HEK293 (cell line): ENCODE measurements at regions not wholly inside any gene's neighbourhood (a gene's known extent, or its start where the extent isn't known, plus 50 kb on each side); places are given as distances from the start of the nearest gene placed in this dataset.

Experiments
- CTCF ChIA-PET: fragments of 350-600 bp; formaldehyde crosslinking; extraction: SDS; loops from one replicate; lab custom pipeline; 2021; ENCODE audit warnings: antibody characterized with exemption; lab: Yijun Ruan, JAX
- POLR2A ChIA-PET: fragments of 300-600 bp; formaldehyde crosslinking; extraction: SDS; loops from one replicate; lab custom pipeline; 2020; ENCODE audit warnings: antibody characterized with exemption, inconsistent platforms; lab: Yijun Ruan, JAX
- H3K27ac ChIP-seq: fragments of 200-500 bp; sonication (Bioruptor generic); 2 replicates; pipeline ENCODE4 v1.5.1; 2014; ENCODE audit warnings: low read depth, low read length, control low read depth, inconsistent platforms; ENCODE audit errors: extremely low read depth
- H3K36me3 ChIP-seq, 2 experiments: fragments of 200-500 bp in 1 of 2; sonication (Bioruptor generic) in 1 of 2; 1 replicate in 1 of 2; 2 replicates in 1 of 2; pipeline ENCODE4 v1.5.1; 2014 to 2017; ENCODE audit warnings: inconsistent platforms in 2 of 2, low read length in 2 of 2; ENCODE audit not compliant: control insufficient read depth in 2 of 2, insufficient read depth in 1 of 2
- H3K4me1 ChIP-seq: fragments of 200-500 bp; sonication (Bioruptor generic); 2 replicates; pipeline ENCODE4 v1.5.1; 2014; ENCODE audit warnings: mild to moderate bottlenecking, low read length, inconsistent platforms; ENCODE audit not compliant: control insufficient read depth, insufficient read depth
- H3K4me3 ChIP-seq: 2 replicates; pipeline ENCODE4 v1.5.1; 2011; ENCODE audit warnings: low read depth, mild to moderate bottlenecking, control low read depth, low read length, moderate library complexity
- H3K9me3 ChIP-seq: fragments of 200-500 bp; sonication (Bioruptor generic); 2 replicates; pipeline ENCODE4 v1.5.1; 2014; ENCODE audit warnings: low read depth, low read length, inconsistent platforms; ENCODE audit not compliant: control insufficient read depth, insufficient read depth
- EGR2 ChIP-seq: fragments of 450-650 bp; formaldehyde crosslinking; IDR thresholded peaks from 2 replicates; pipeline ENCODE4 v1.5.1; 2016; ENCODE audit warnings: low read depth, missing biosample characterization, missing genetic modification characterization
- GFI1B ChIP-seq: fragments of 450-650 bp; formaldehyde crosslinking; IDR thresholded peaks from 2 replicates; pipeline ENCODE4 v1.5.1; 2016; ENCODE audit warnings: missing biosample characterization, missing genetic modification characterization
- GLI4 ChIP-seq: fragments of 450-650 bp; formaldehyde crosslinking; IDR thresholded peaks from 2 replicates; pipeline ENCODE4 v1.5.1; 2016; ENCODE audit warnings: missing biosample characterization, missing genetic modification characterization
- HOXD13 ChIP-seq: sonication (generic); formaldehyde crosslinking; IDR thresholded peaks from 2 replicates; pipeline ENCODE4 v1.8.0; 2022; ENCODE audit warnings: missing genetic modification reagents, borderline replicate concordance
- KLF1 ChIP-seq: fragments of 450-650 bp; formaldehyde crosslinking; IDR thresholded peaks from 2 replicates; pipeline ENCODE4 v1.5.1; 2016; ENCODE audit warnings: missing biosample characterization, missing genetic modification characterization
- KLF7 ChIP-seq: fragments of 450-650 bp; formaldehyde crosslinking; IDR thresholded peaks from 2 replicates; pipeline ENCODE4 v1.5.1; 2016; ENCODE audit warnings: missing biosample characterization, missing genetic modification characterization, borderline replicate concordance
- SALL2 ChIP-seq: fragments of 450-650 bp; formaldehyde crosslinking; IDR thresholded peaks from 2 replicates; pipeline ENCODE4 v1.5.0; 2017; ENCODE audit warnings: missing biosample characterization, mild to moderate bottlenecking, missing genetic modification characterization, borderline replicate concordance
- SP3 ChIP-seq: fragments of 450-650 bp; formaldehyde crosslinking; IDR thresholded peaks from 2 replicates; pipeline ENCODE4 v1.5.1; 2016; ENCODE audit warnings: missing biosample characterization, missing genetic modification characterization
- ZBTB1 ChIP-seq: fragments of 450-650 bp; formaldehyde crosslinking; IDR thresholded peaks from 2 replicates; pipeline ENCODE4 v1.5.1; 2016; ENCODE audit warnings: missing biosample characterization, missing genetic modification characterization
- ZBTB21 ChIP-seq: fragments of 450-650 bp; formaldehyde crosslinking; IDR thresholded peaks from 2 replicates; pipeline ENCODE4 v1.5.1; 2017; ENCODE audit warnings: missing biosample characterization, missing genetic modification characterization
- ZBTB49 ChIP-seq: fragments of 450-650 bp; formaldehyde crosslinking; IDR thresholded peaks from 2 replicates; pipeline ENCODE4 v1.5.1; 2016; ENCODE audit warnings: missing biosample characterization, missing genetic modification characterization, low read depth
- ZEB2 ChIP-seq: fragments of 450-650 bp; formaldehyde crosslinking; IDR thresholded peaks from 2 replicates; pipeline ENCODE4 v1.5.1; 2016; ENCODE audit warnings: missing biosample characterization, missing genetic modification characterization
- ZFHX2 ChIP-seq: fragments of 450-650 bp; formaldehyde crosslinking; conservative IDR thresholded peaks from 2 replicates; pipeline ENCODE4 v1.5.1; 2016; ENCODE audit warnings: missing biosample characterization, missing genetic modification characterization
- ZFP41 ChIP-seq: fragments of 450-650 bp; formaldehyde crosslinking; IDR thresholded peaks from 2 replicates; pipeline ENCODE4 v1.5.1; 2016; ENCODE audit warnings: missing biosample characterization, missing genetic modification characterization, borderline replicate concordance
- ZIC2 ChIP-seq: fragments of 450-650 bp; formaldehyde crosslinking; IDR thresholded peaks from 2 replicates; pipeline ENCODE4 v1.5.1; 2016; ENCODE audit warnings: missing biosample characterization, missing genetic modification characterization
- ZNF140 ChIP-seq: fragments of 450-650 bp; formaldehyde crosslinking; IDR thresholded peaks from 2 replicates; pipeline ENCODE4 v1.5.1; 2016; ENCODE audit warnings: missing biosample characterization, missing genetic modification characterization
- ZNF169 ChIP-seq: fragments of 450-650 bp; formaldehyde crosslinking; IDR thresholded peaks from 2 replicates; pipeline ENCODE4 v1.5.1; 2016; ENCODE audit warnings: missing biosample characterization, missing genetic modification characterization
- ZNF175 ChIP-seq: fragments of 450-650 bp; formaldehyde crosslinking; IDR thresholded peaks from 2 replicates; pipeline ENCODE4 v1.5.1; 2016; ENCODE audit warnings: missing biosample characterization, missing genetic modification characterization
- ZNF2 ChIP-seq: fragments of 450-650 bp; formaldehyde crosslinking; IDR thresholded peaks from 2 replicates; pipeline ENCODE4 v1.5.1; 2016; ENCODE audit warnings: missing biosample characterization, missing genetic modification characterization
- ZNF248 ChIP-seq: fragments of 450-650 bp; formaldehyde crosslinking; IDR thresholded peaks from 2 replicates; pipeline ENCODE4 v1.5.1; 2017; ENCODE audit warnings: missing biosample characterization, missing genetic modification characterization
- ZNF341 ChIP-seq: fragments of 450-650 bp; formaldehyde crosslinking; IDR thresholded peaks from 2 replicates; pipeline ENCODE4; 2016; ENCODE audit warnings: low read depth, missing biosample characterization, missing genetic modification characterization
- ZNF362 ChIP-seq: fragments of 450-650 bp; formaldehyde crosslinking; IDR thresholded peaks from 2 replicates; pipeline ENCODE4 v1.5.1; 2016; ENCODE audit warnings: missing biosample characterization, missing genetic modification characterization
- ZNF391 ChIP-seq: fragments of 450-650 bp; formaldehyde crosslinking; IDR thresholded peaks from 2 replicates; pipeline ENCODE4 v1.5.1; 2016; ENCODE audit warnings: low read depth, missing biosample characterization, missing genetic modification characterization, borderline replicate concordance
- ZNF398 ChIP-seq: fragments of 450-650 bp; formaldehyde crosslinking; IDR thresholded peaks from 2 replicates; pipeline ENCODE4 v1.5.1; 2017; ENCODE audit warnings: missing biosample characterization, missing genetic modification characterization
- ZNF629 ChIP-seq: fragments of 450-650 bp; formaldehyde crosslinking; IDR thresholded peaks from 2 replicates; pipeline ENCODE4 v1.5.1; 2017; ENCODE audit warnings: missing biosample characterization, missing genetic modification characterization
- ZNF677 ChIP-seq: fragments of 450-650 bp; IDR thresholded peaks from 2 replicates; pipeline ENCODE4 v1.5.0; 2018; ENCODE audit warnings: missing biosample characterization, mild to moderate bottlenecking, missing genetic modification characterization, moderate library complexity
- ZSCAN18 ChIP-seq: fragments of 450-650 bp; formaldehyde crosslinking; IDR thresholded peaks from 2 replicates; pipeline ENCODE4 v1.5.1; 2016; ENCODE audit warnings: missing biosample characterization, missing genetic modification characterization
- ZXDB ChIP-seq: fragments of 450-650 bp; formaldehyde crosslinking; IDR thresholded peaks from 2 replicates; pipeline ENCODE4 v1.5.1; 2016; ENCODE audit warnings: missing biosample characterization, missing genetic modification characterization
- TF ChIP-seq, protein P1 (sequence below): fragments of 450-650 bp; formaldehyde crosslinking; IDR thresholded peaks from 2 replicates; pipeline ENCODE4 v1.5.1; 2016; ENCODE audit warnings: missing biosample characterization, missing genetic modification characterization

- TF ChIP-seq ZNF629 (tag by site-specific recombination) (no peak), ZNF341 (tag by site-specific recombination) (no peak), GFI1B (tag by site-specific recombination) (no peak), ZNF398 (tag by site-specific recombination) (0 out of 2 replicates have a peak, but pooled peaks have one; percentile 16), KLF1 (peak; percentile 39; the same call in 1 of the 2 replicates), ZNF169 (tag by site-specific recombination) (no peak), ZNF362 (no peak), EGR2 (tag by site-specific recombination) (no peak), ZNF140 (tag by site-specific recombination) (no peak), ZXDB (tag by site-specific recombination) (no peak), ZNF391 (no peak), ZNF2 (no peak), ZFP41 (tag by site-specific recombination) (no peak), SALL2 (no peak), ZIC2 (tag by site-specific recombination) (peak; percentile 77), ZBTB21 (tag by site-specific recombination) (no peak), ZNF175 (tag by site-specific recombination) (no peak)
- TF ChIP-seq, protein P1, sequence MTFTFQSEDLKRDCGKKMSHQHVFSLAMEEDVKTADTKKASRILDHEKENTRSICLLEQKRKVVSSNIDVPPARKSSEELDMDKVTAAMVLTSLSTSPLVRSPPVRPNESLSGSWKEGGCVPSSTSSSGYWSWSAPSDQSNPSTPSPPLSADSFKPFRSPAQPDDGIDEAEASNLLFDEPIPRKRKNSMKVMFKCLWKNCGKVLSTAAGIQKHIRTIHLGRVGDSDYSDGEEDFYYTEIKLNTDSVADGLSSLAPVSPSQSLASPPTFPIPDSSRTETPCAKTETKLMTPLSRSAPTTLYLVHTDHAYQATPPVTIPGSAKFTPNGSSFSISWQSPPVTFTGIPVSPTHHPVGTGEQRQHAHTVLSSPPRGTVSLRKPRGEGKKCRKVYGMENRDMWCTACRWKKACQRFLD (tag by site-specific recombination) = no peak
These were observed 96.2 kb upstream of the BTN3A2 start (continued) for GRCh38 chr6:26268659-26269402.

DNA sequence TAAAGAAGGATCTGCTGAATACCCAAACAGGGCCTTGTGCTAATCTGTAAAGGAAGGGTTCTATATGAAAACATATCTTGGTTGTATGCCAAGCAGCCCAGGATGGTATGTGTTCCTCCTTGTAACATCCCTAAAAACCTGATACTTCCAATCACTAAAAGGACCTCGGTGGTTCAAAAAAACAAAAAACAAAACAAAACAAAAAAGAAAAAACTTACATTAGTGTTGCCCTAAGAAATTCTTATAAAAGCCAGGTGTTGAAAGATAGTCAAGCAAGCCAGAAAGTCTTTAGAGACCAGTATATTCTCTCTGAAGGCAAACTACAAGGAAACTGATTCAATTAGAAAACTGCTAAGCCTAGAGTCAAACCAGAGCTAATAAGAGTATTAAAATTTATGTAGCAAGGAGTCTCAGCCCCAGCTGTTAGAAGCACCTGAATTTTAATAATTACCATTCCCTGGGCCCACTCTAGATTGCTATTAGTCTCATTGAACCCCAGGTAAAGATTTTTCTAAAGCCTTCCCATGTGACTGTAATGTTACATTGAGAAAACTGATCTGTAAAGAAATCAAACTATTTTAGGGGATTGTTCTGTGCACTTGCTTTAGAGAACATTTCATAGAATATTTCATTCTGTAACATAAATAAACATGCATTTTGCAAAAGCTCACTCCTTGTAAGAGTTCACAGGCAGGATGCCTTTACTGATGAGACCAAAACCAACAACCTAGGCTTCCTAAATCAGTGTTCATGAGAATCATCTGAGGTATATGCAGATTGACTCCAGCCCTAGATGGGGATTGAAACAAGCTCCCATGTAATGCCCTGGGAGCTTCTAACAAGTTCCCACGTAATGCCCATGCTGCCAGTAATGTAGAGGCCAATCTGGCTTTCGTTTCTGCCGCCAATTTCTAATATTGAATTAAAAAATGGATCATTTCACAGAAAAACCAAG is 95.2 kb upstream of the BTN3A2 start:
- ChIA-PET POLR2A (interaction anchor here (1.8 kb wide), 1 partner anchor 19 kb away, joined by 7 read pairs; a partner anchor contains a TSS), CTCF (interaction anchor here (0.7 kb wide), 1 partner anchor 11 kb away, joined by 3 read pairs; no protein-coding TSS in a partner anchor)
- no peak overlapping the region for H3K4me3 ChIP-seq
- peaks cover 3% of the 10 kb centered on the region; the same call in 1 of the 2 replicates for H3K4me1 ChIP-seq
- no peaks in the 10 kb centered on the region for H3K9me3 ChIP-seq
- H3K27ac ChIP-seq = no peak overlapping the region
- H3K36me3 ChIP-seq = no peaks in the 10 kb centered on the region
- no peak for TF ChIP-seq HOXD13 (CRISPR knock-in tag)
- no peak for TF ChIP-seq ZEB2 (tag by site-specific recombination)
- TF ChIP-seq ZNF248 (tag by site-specific recombination) = no peak
- TF ChIP-seq ZSCAN18 = no peak
- TF ChIP-seq GLI4 (tag by site-specific recombination) = no peak
- no peak for TF ChIP-seq ZFHX2 (tag by site-specific recombination)
- TF ChIP-seq KLF7 (tag by site-specific recombination) = no peak
- TF ChIP-seq SP3 (tag by site-specific recombination) = no peak
- no peak for TF ChIP-seq ZNF677 (tag by site-specific recombination)
- TF ChIP-seq ZBTB1 (tag by site-specific recombination) = no peak
- TF ChIP-seq ZFP41 (tag by site-specific recombination) = no peak
- TF ChIP-seq ZBTB49 (tag by site-specific recombination) = no peak
